ENCODE measurements at regions not wholly inside any gene's neighbourhood (a gene's known extent, or its start where the extent isn't known, plus 50 kb on each side); places are given as distances from the start of the nearest gene placed in this dataset.
A peak's percentile ranks its signal among the peaks of the same experiment; 100 is the strongest.
"Not testable (repeated sequence)": the region's sequence is repeated elsewhere in the genome, so short reads cannot be mapped to it uniquely, and the experiment has no call there.

GRCh38 chr4:133264251-133264650, 115.2 kb downstream of the PCDH10 start:
- H3K4me3 ChIP-seq (ENCODE audit: low read length in 2 of 2): not testable (repeated sequence)

GRCh38 chr4:133263104-133263503, 114.0 kb downstream of the PCDH10 start:
- DNase-seq (ENCODE audit: low spot score): no peak
- Histone ChIP-seq H3K79me1 (ENCODE audit: low read depth, low read length) (no peaks in the 10 kb centered on the region), H3K14ac (ENCODE audit: low read length) (no peak overlapping the region), H3K4me3 (ENCODE audit: low read length in 2 of 2) (no peak overlapping the region), H2BK15ac (ENCODE audit: low read length) (no peak overlapping the region), H4K8ac (ENCODE audit: low read depth, low read length) (no peak overlapping the region), H3K4me1 (ENCODE audit: control insufficient read depth in 2 of 2, insufficient read depth in 1 of 2, low read depth in 1 of 2, low read length in 2 of 2) (no peaks in the 10 kb centered on the region), H2AFZ (ENCODE audit: low read length) (no peak overlapping the region), H2BK120ac (ENCODE audit: low read depth, low read length) (no peak overlapping the region), H2BK12ac (ENCODE audit: low read length) (no peak overlapping the region), H3K4me2 (ENCODE audit: insufficient read depth, low read length, poor library complexity, severe bottlenecking) (no peak overlapping the region), H3K27ac (replicated peaks; ENCODE audit: low read length) (no peak overlapping the region), H3K9ac (ENCODE audit: low read depth, low read length, poor library complexity) (no peak overlapping the region), H3K27me3 (ENCODE audit: control insufficient read depth in 3 of 3, insufficient read depth in 3 of 3, low read depth in 1 of 3, low read length in 3 of 3) (no peaks in the 10 kb centered on the region), H3K18ac (ENCODE audit: low read length) (no peak overlapping the region), H3K36me3 (replicated peaks in 1 of 2; ENCODE audit: control insufficient read depth in 2 of 2, insufficient read depth in 2 of 2, low read length in 2 of 2) (no peaks in the 10 kb centered on the region), H2AK5ac (ENCODE audit: low read depth, low read length) (no peak overlapping the region), H3K4ac (ENCODE audit: low read length) (no peak overlapping the region), H3K9me3 (replicated peaks in 1 of 2; ENCODE audit: control insufficient read depth in 2 of 2, insufficient read depth in 1 of 2, low read depth in 1 of 2, low read length in 2 of 2) (no peaks in the 10 kb centered on the region), H3K23ac (ENCODE audit: low read depth, low read length, poor library complexity) (no peak overlapping the region), H2BK5ac (ENCODE audit: low read length) (no peak overlapping the region), H4K91ac (ENCODE audit: low read depth, low read length, poor library complexity) (no peak overlapping the region)
- no CpG with 5 or more reads among the region's 3 CpGs for WGBS, 2 donors (ENCODE audit: extremely low coverage in 2 of 2, insufficient read length in 2 of 2, insufficient replicate concordance in 1 of 2)

More at GRCh38 chr4:133264251-133264650, 115.2 kb downstream of the PCDH10 start:
- not testable (repeated sequence) for DNase-seq (ENCODE audit: low spot score); H4K91ac ChIP-seq (ENCODE audit: low read depth, low read length, poor library complexity); H3K9ac ChIP-seq (ENCODE audit: low read depth, low read length, poor library complexity); H3K27me3 ChIP-seq (ENCODE audit: control insufficient read depth in 3 of 3, insufficient read depth in 3 of 3, low read depth in 1 of 3, low read length in 3 of 3); H3K36me3 ChIP-seq (replicated peaks in 1 of 2; ENCODE audit: control insufficient read depth in 2 of 2, insufficient read depth in 2 of 2, low read length in 2 of 2); H2BK120ac ChIP-seq (ENCODE audit: low read depth, low read length); H2BK5ac ChIP-seq (ENCODE audit: low read length); H3K14ac ChIP-seq (ENCODE audit: low read length); H3K18ac ChIP-seq (ENCODE audit: low read length); H3K23ac ChIP-seq (ENCODE audit: low read depth, low read length, poor library complexity); H3K4me2 ChIP-seq (ENCODE audit: insufficient read depth, low read length, poor library complexity, severe bottlenecking); H2BK12ac ChIP-seq (ENCODE audit: low read length); H2BK15ac ChIP-seq (ENCODE audit: low read length); H3K4ac ChIP-seq (ENCODE audit: low read length); H3K79me1 ChIP-seq (ENCODE audit: low read depth, low read length); H3K27ac ChIP-seq (replicated peaks; ENCODE audit: low read length); H3K9me3 ChIP-seq (replicated peaks in 1 of 2; ENCODE audit: control insufficient read depth in 2 of 2, insufficient read depth in 1 of 2, low read depth in 1 of 2, low read length in 2 of 2); H4K8ac ChIP-seq (ENCODE audit: low read depth, low read length); H2AFZ ChIP-seq (ENCODE audit: low read length); H2AK5ac ChIP-seq (ENCODE audit: low read depth, low read length); H3K4me1 ChIP-seq (ENCODE audit: control insufficient read depth in 2 of 2, insufficient read depth in 1 of 2, low read depth in 1 of 2, low read length in 2 of 2)
- WGBS, 2 donors (ENCODE audit: extremely low coverage in 2 of 2, insufficient read length in 2 of 2, insufficient replicate concordance in 1 of 2): no CpG with 5 or more reads among the region's 3 CpGs

GRCh38 chr4:133247861-133248260, 98.8 kb downstream of the PCDH10 start:
- WGBS, 2 donors (ENCODE audit: extremely low coverage in 2 of 2, insufficient read length in 2 of 2, insufficient replicate concordance in 1 of 2): no CpG with 5 or more reads among the region's 2 CpGs

GRCh38 chr4:133245226-133245625, 96.1 kb downstream of the PCDH10 start:
- H3K4me2 ChIP-seq (ENCODE audit: insufficient read depth, low read length, poor library complexity, severe bottlenecking): no peak overlapping the region
- no peak overlapping the region for H2AK5ac ChIP-seq (ENCODE audit: low read depth, low read length)
- H2BK5ac ChIP-seq (ENCODE audit: low read length): no peak overlapping the region
- H4K91ac ChIP-seq (ENCODE audit: low read depth, low read length, poor library complexity): no peak overlapping the region
- no peak overlapping the region for H2BK12ac ChIP-seq (ENCODE audit: low read length)
- no peaks in the 10 kb centered on the region for H3K36me3 ChIP-seq (replicated peaks in 1 of 2; ENCODE audit: control insufficient read depth in 2 of 2, insufficient read depth in 2 of 2, low read length in 2 of 2)
- no peaks in the 10 kb centered on the region for H3K27me3 ChIP-seq (ENCODE audit: control insufficient read depth in 3 of 3, insufficient read depth in 3 of 3, low read depth in 1 of 3, low read length in 3 of 3)
- no peaks in the 10 kb centered on the region for H3K79me1 ChIP-seq (ENCODE audit: low read depth, low read length)
- WGBS, 2 donors (ENCODE audit: extremely low coverage in 2 of 2, insufficient read length in 2 of 2, insufficient replicate concordance in 1 of 2): no CpG with 5 or more reads among the region's 1 CpG
- no peak overlapping the region for H4K8ac ChIP-seq (ENCODE audit: low read depth, low read length)
- H3K23ac ChIP-seq (ENCODE audit: low read depth, low read length, poor library complexity): no peak overlapping the region
- no peak overlapping the region for H3K27ac ChIP-seq (replicated peaks; ENCODE audit: low read length)
- H3K4me3 ChIP-seq (ENCODE audit: low read length in 2 of 2): no peak overlapping the region
- H2BK120ac ChIP-seq (ENCODE audit: low read depth, low read length): no peak overlapping the region
- H3K9me3 ChIP-seq (replicated peaks in 1 of 2; ENCODE audit: control insufficient read depth in 2 of 2, insufficient read depth in 1 of 2, low read depth in 1 of 2, low read length in 2 of 2): no peaks in the 10 kb centered on the region
- no peak overlapping the region for H3K18ac ChIP-seq (ENCODE audit: low read length)
- no peak overlapping the region for H2AFZ ChIP-seq (ENCODE audit: low read length)
- no peak overlapping the region for H3K14ac ChIP-seq (ENCODE audit: low read length)
- DNase-seq (ENCODE audit: low spot score): no peak
- H3K9ac ChIP-seq (ENCODE audit: low read depth, low read length, poor library complexity): no peak overlapping the region
- H3K4ac ChIP-seq (ENCODE audit: low read length): no peak overlapping the region
- no peaks in the 10 kb centered on the region for H3K4me1 ChIP-seq (ENCODE audit: control insufficient read depth in 2 of 2, insufficient read depth in 1 of 2, low read depth in 1 of 2, low read length in 2 of 2)
- no peak overlapping the region for H2BK15ac ChIP-seq (ENCODE audit: low read length)

More at GRCh38 chr4:133247861-133248260, 98.8 kb downstream of the PCDH10 start:
- Histone ChIP-seq H3K27ac (replicated peaks; ENCODE audit: low read length) (no peak overlapping the region), H3K4me1 (ENCODE audit: control insufficient read depth in 2 of 2, insufficient read depth in 1 of 2, low read depth in 1 of 2, low read length in 2 of 2) (no peaks in the 10 kb centered on the region), H3K27me3 (ENCODE audit: control insufficient read depth in 3 of 3, insufficient read depth in 3 of 3, low read depth in 1 of 3, low read length in 3 of 3) (no peaks in the 10 kb centered on the region), H3K4me3 (ENCODE audit: low read length in 2 of 2) (no peak overlapping the region), H4K8ac (ENCODE audit: low read depth, low read length) (no peak overlapping the region), H3K14ac (ENCODE audit: low read length) (no peak overlapping the region), H3K4ac (ENCODE audit: low read length) (no peak overlapping the region), H2AK5ac (ENCODE audit: low read depth, low read length) (no peak overlapping the region), H2BK15ac (ENCODE audit: low read length) (no peak overlapping the region), H3K36me3 (replicated peaks in 1 of 2; ENCODE audit: control insufficient read depth in 2 of 2, insufficient read depth in 2 of 2, low read length in 2 of 2) (no peaks in the 10 kb centered on the region), H3K9ac (ENCODE audit: low read depth, low read length, poor library complexity) (no peak overlapping the region), H2BK12ac (ENCODE audit: low read length) (no peak overlapping the region), H2BK120ac (ENCODE audit: low read depth, low read length) (no peak overlapping the region), H4K91ac (ENCODE audit: low read depth, low read length, poor library complexity) (no peak overlapping the region), H3K4me2 (ENCODE audit: insufficient read depth, low read length, poor library complexity, severe bottlenecking) (no peak overlapping the region), H3K79me1 (ENCODE audit: low read depth, low read length) (no peaks in the 10 kb centered on the region), H3K9me3 (replicated peaks in 1 of 2; ENCODE audit: control insufficient read depth in 2 of 2, insufficient read depth in 1 of 2, low read depth in 1 of 2, low read length in 2 of 2) (no peaks in the 10 kb centered on the region), H3K18ac (ENCODE audit: low read length) (no peak overlapping the region), H3K23ac (ENCODE audit: low read depth, low read length, poor library complexity) (no peak overlapping the region), H2BK5ac (ENCODE audit: low read length) (no peak overlapping the region), H2AFZ (ENCODE audit: low read length) (peak overlapping the region; percentile 14)
- DNase-seq (ENCODE audit: low spot score): no peak
